Activated naive CD4-positive, alpha-beta T cell treated with Interleukin-2 at 50 U/mL for 16 hours (primary cell): ENCODE measurements at regions not wholly inside any gene's neighbourhood (a gene's known extent, or its start where the extent isn't known, plus 50 kb on each side); places are given as distances from the start of the nearest gene placed in this dataset.

Source experiments
- DNase-seq: peaks from one replicate; pipeline ENCODE4 v3.0.0-alpha.2; 2020

DNA sequence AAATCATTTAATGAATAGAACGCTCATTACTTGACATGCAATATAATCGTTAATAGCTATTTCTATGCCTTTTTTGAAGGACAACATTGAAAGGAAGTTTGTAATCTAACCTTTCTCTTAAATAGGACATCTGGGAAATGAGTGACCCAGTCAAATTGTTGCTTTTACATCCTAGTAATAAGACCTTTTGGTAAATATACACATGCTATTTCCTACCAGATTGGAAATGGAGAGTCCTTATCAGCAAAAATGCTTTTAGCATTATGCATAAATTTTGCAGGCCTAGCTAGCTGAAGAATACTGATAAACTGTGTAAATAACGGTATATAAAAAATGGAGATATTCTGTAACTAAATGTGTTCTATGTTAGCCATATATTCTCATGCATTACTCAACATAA is 567.3 kb upstream of the DSEL start:
- DNase-seq, result no peak

GRCh38 chr18:68083131-68083530 is 566.6 kb upstream of the DSEL start:
- no peak for DNase-seq

- no peak for DNase-seq
These were observed 556.2 kb upstream of the DSEL start for GRCh38 chr18:68072744-68073143.

DNA sequence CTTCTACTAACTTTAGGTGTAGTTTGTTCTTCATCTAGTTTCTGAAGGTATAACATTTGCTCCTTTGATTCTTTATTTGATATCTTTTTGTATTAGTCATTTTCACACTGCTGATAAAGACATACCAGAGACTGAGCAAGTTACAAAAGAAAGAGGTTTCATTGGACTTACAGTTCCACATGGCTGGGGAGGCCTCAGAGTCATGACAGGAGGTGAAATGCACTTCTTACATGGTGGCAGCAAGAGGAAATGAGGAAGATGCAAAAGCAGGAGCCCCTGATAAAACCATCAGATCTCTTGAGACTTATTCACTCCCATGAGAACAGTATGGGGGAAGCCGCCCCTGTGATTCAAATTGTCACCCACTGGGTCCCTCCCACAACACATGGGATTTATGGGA is 544.4 kb upstream of the DSEL start:
- no peak for DNase-seq

DNA sequence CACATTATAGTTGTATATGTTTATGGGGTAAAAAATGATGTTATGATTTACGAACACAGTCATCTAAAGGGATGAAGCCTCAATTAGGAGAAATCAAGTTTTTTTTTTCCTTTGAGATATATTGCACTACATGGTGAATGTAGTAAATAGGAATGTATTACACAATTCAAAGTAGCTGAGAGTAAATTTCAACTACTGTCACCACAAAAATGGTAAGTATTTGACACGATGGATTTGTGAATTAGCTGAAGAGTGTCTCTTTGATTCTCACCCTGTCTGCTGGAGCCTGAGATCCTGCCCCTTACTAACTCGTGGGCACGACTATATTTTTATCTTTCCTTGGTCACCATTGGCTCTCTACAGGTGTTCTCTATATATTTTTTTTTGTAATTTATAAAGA is 540.4 kb upstream of the DSEL start:
- DNase-seq, result no peak

- no peak for DNase-seq
These were observed 538.1 kb upstream of the DSEL start for GRCh38 chr18:68054669-68055068.

- DNase-seq, result no peak
These were observed 536.8 kb upstream of the DSEL start for GRCh38 chr18:68053290-68053689.

- DNase-seq, result no peak
These were observed 524.8 kb upstream of the DSEL start for GRCh38 chr18:68041327-68041726.

- no peak for DNase-seq
These were observed 523.7 kb upstream of the DSEL start for GRCh38 chr18:68040198-68040597.

DNA sequence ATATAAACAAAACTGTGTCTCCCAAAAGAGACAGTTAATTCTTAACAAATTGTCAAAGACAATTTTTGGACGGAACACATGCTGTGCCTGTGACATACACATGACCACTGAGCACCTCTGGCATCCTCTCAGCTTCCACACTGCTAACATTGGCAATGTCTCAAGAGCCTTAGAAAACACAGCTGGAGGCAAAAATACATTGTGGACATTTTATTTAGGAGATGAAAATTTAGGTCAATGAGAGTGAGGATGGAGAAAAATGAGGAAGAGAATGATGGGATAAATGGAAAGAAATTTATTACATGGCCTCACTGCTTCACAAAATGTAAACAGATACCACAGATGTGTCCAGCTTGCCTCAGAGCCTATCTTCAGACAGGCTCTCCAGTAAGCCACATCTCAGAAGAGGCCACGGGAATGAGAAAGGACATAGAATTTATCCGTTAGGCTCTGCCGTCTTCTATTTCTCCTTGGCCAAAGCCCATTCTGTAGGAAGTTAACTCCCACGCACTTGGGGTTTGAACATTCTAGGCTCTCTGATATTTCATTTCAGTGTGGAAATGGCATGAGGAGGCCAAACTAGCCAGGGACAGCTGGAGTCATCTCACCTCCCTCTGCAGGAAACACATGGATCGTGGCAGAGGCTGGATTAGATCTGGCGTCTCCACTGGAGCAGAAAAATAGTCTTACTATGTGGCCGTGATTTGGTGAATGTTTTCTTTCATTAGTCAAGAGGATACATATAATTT is 519.4 kb upstream of the DSEL start:
- no peak for DNase-seq

DNA sequence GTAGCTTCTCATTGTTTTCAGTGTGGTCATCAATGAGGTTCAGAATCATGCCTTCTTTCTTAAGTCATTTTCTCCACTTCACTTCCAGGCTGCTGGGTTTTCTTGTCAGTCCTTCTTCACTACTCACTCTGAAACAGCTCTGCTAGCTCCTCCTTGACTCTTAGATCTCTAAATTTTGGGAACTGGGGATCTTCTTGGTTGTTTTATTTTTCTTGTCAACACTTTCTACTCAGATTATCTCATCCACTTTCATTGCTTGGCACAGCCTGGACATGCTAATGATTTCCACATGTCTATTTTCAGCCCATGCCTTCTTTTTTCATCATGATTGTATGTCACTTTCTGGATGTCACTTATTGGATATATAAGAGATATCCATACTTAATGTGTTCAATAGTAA is 517.8 kb upstream of the DSEL start:
- no peak for DNase-seq

GRCh38 chr18:68033466-68033865 is 516.9 kb upstream of the DSEL start:
- DNase-seq, result no peak

DNA sequence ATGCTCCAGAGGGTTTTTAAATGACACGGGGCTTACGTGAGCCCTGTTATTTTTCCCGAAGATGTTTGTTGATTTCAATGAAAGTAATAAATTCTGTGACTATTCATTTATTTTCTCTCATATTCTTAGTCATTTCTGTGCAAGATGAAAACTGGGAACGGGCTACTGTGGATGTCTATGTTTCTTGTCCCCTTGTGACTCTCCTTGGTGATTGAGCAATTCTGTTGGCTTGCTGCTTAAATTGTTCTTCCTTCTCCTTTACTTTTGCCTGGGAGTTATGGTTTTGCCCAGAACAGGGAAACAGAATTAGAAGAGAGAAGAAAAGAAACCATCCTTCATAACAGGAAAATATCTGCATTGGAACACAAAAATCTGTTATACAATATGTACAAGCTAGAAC is 508.2 kb upstream of the DSEL start:
- DNase-seq, result no peak

DNA sequence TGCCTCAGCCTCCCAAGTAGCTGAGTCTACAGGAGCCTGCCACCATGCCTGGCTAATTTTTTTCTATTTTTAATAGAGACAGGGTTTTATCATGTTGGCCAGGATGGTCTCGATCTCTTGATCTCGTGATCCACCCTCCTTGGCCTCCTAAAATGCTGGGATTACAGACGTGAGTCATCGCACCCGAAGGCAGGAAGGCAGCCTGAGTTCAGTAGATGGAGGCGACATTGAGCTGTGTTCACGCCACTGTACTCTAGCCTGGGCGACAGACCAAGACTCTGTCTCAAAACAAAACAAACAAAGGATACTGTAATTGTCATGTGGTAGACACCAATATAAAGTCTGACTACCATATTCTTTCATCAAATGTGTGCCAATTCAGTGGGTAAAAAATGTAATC is 500.9 kb upstream of the DSEL start:
- no peak for DNase-seq

DNA sequence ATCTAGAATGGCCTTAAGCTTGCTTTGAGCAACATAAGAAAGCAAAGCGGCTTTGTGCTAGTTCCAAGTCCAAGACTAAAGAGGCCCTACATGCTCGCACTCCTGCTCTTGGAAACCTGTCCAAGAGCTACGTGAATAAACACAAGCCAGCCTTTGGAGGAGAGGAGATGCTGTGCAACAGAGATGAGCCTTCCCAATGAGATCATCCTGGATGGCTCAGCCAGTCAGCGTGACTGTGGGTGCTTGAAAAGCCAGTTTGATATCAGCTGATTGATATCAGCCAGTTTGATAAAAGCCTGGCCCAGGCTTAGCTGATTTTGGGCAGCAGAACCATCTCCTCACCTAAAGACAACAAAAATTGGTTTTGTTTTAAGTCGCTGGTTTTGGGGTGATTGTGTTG is 481.0 kb upstream of the DSEL start:
- DNase-seq, result no peak

- DNase-seq, result no peak
These were observed 479.2 kb upstream of the DSEL start for GRCh38 chr18:67995769-67996168.

DNA sequence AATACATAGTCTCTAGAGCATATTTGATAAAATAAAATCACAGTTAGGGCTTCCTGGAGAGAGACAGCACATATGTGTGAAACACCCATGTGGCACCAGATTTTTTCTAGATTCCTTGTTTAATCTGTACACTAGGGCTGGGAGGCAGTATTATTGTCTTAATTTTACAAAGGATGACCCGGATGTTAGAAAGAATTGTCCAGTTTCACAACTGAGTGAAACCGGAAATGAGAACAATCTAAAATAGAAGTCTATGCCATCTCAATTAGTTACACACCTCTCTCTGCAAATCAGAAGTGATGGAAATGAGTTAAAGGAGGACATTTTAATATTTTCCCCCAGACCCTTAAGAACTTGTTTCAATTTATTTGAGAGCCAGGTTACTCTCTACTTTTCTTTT is 463.7 kb upstream of the DSEL start:
- no peak for DNase-seq

DNA sequence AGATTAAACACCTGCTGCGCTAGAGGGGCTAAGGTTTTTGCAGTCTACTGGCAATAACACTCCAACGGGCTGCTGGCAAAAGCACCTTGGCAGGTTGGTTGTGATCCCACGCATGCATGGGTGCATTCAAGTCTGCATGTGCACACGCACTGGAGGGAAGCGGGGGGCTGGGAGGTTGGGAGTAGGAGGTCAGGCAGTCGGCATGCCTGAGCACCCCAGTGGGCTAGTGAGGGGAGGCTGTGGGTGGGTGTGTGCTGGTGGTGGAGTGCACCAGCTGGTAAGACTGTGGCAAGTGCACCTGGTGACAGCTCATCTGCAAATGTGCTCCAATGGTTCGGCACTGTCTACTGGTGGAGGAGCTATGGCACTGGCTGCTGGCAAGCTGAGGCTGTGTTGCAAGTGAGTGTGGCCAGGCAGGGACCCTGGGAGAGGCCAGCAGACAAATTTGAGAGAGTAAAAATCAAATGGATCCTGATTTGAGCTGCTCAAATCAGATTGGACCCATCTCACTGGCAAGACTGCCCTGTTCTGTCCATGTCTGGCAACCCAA is 460.6 kb upstream of the DSEL start:
- no peak for DNase-seq

DNA sequence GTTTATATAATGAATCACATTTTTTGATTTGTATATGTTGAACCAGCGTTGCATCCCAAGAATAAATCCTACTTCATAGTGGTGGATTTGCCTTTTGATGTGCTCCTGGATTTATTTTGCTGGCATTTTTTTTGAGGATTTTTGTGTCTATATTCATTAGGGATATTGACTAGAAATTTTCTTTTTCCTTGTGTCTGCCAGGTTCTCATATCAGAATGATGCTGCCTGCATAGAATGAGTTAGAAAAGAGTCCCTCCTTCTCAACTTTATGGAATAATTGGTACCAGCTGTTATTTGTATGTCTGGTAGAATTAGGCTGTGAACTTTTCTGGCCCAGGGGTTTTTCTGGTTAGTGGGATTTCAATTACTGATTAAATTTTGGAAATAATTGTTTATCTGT is 457.4 kb upstream of the DSEL start:
- DNase-seq, result no peak

DNA sequence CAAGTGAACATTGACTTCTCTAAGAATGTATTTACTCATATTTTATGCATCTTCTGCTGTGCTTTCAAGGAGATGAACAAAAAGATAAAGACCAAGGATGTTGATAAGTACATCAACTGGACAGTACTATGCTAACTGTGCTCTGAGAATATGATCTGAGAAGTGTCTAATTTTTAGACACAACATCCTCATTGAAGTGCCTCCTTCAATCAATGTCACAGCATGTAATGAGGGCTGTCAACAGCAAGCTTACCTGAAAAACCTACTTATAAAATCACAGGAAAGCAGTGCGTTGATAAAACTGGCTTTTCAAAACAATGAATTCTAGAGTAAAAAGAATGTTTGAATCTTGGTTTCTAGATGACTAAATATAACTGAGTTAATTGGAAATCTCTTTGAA is 452.9 kb upstream of the DSEL start:
- DNase-seq, result no peak

- DNase-seq, result no peak
These were observed 449.7 kb upstream of the DSEL start for GRCh38 chr18:67966224-67966623.

GRCh38 chr18:67964462-67964861 is 447.9 kb upstream of the DSEL start:
- DNase-seq, result no peak

- no peak for DNase-seq
These were observed 445.4 kb upstream of the DSEL start for GRCh38 chr18:67961701-67962440.

- no peak for DNase-seq
These were observed 441.2 kb upstream of the DSEL start for GRCh38 chr18:67957684-67958083.

- DNase-seq, result no peak
These were observed 438.1 kb upstream of the DSEL start for GRCh38 chr18:67954594-67954993.
